IPS DF 6.9 (cell line): ENCODE measurements at regions not wholly inside any gene's neighbourhood (a gene's known extent, or its start where the extent isn't known, plus 50 kb on each side); places are given as distances from the start of the nearest gene placed in this dataset.

Experiments used
- DNase-seq: peaks from one replicate; pipeline ENCODE4 v3.0.0-alpha.2; 2013; ENCODE audit warnings: low read depth, low spot score
- H3K27ac ChIP-seq: one replicate; pipeline ENCODE4 v1.5.1; 2013; ENCODE audit warnings: low read length, control low read depth
- H3K27me3 ChIP-seq: 2 replicates; pipeline ENCODE4 v1.6.1; 2013; ENCODE audit warnings: mild to moderate bottlenecking, low read length; ENCODE audit not compliant: control insufficient read depth, insufficient read depth
- H3K36me3 ChIP-seq: 2 replicates; pipeline ENCODE4 v1.6.1; 2013; ENCODE audit warnings: low read length; ENCODE audit not compliant: control insufficient read depth, insufficient read depth
- H3K4me1 ChIP-seq: 2 replicates; pipeline ENCODE4 v1.6.1; 2013; ENCODE audit warnings: low read length; ENCODE audit not compliant: control insufficient read depth, insufficient read depth
- H3K4me3 ChIP-seq: 2 replicates; pipeline ENCODE4 v1.5.1; 2013; ENCODE audit warnings: mild to moderate bottlenecking, low read length
- H3K9me3 ChIP-seq: 2 replicates; pipeline ENCODE4 v1.6.1; 2013; ENCODE audit warnings: low read length, inconsistent platforms; ENCODE audit not compliant: control insufficient read depth, insufficient read depth
- WGBS: extraction: QIAGEN DNeasy Blood & Tissue Kit; methylation state at CpG from one replicate; pipeline ENCODE4 v1.1.7; 2013; ENCODE audit warnings: mixed read lengths, missing lambda C conversion rate; ENCODE audit not compliant: insufficient read length, insufficient coverage; 5-methylcytosine and 5-hydroxymethylcytosine counted together

DNA sequence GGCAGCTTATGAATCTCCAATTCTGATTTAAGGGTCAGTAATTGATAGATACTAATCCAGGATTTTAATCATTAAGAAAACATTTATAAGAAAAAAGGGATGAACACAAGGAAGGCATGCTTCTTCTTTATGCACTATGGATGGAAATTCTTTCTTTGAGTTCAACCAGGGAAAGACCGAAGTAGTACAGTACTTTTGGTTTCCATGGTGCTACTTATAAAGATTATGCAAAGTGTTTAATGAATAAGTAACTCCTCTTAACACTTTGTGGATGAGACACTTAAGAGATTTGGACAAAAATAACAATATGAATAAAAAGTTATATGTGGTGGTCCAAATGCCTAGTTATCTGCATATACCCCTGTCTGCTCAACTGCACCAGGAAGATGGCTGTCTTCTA, 666.5 kb upstream of the FANCL start:
- DNase-seq = no peak
- Histone ChIP-seq H3K4me1 (no peaks in the 10 kb centered on the region), H3K27me3 (no peaks in the 10 kb centered on the region), H3K9me3 (no peaks in the 10 kb centered on the region), H3K27ac (no peak overlapping the region), H3K4me3 (no peak overlapping the region), H3K36me3 (no peaks in the 10 kb centered on the region)
- no CpG with 5 or more reads among the region's 1 CpG for WGBS

DNA sequence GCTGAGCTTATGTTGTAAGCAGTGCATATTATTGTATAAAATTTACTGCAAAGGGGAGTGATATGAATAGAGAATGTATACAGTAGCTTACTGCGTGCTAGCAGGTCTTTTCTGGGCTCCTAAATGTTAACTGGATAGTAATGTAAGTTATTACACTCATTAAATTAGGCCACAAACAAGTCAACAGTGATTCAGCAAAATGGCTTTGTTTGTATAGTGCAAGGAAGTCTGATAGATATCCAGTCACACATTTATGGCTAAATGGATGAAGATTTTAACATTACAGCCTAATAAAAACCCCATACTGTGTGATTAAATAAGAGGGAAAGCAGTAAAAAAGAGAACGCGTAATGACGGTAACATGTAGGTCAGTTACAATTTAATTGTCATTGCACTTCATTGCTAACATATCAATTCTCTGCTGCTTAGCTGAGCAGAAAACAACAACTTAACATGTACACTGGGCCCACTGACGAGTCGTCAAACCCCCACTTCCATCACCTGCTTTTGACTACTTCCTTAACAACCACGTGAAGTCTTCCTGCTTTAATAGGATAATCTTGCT, 665.0 kb upstream of the FANCL start:
- no peak for DNase-seq
- Histone ChIP-seq H3K4me1 (no peaks in the 10 kb centered on the region), H3K27ac (no peak overlapping the region), H3K27me3 (no peaks in the 10 kb centered on the region), H3K4me3 (no peak overlapping the region), H3K36me3 (no peaks in the 10 kb centered on the region), H3K9me3 (no peaks in the 10 kb centered on the region)
- WGBS = no CpG with 5 or more reads among the region's 7 CpGs

DNA sequence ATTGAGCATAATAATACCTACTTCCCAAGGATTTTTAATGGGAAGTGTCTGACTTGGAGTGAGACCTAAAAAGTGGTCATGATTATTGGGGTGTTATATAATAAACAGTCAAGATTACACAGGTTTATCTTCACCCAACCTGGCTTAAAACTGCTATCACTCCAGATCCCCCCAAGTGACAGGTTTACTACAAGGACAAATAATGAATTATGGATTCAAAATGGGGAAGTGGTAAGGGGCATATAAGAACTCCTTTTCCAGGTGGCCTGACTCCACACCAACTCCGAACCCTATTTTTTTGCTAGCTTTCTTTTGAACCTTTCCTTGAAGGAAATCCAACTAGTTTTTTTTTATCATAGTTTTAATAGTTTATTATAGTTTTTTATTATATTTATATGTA, 663.0 kb upstream of the FANCL start:
- Histone ChIP-seq H3K27me3 (no peaks in the 10 kb centered on the region), H3K36me3 (no peaks in the 10 kb centered on the region), H3K4me1 (no peaks in the 10 kb centered on the region), H3K4me3 (no peak overlapping the region), H3K9me3 (no peaks in the 10 kb centered on the region), H3K27ac (no peak overlapping the region)
- DNase-seq = no peak
- no CpG with 5 or more reads among the region's 1 CpG for WGBS

DNA sequence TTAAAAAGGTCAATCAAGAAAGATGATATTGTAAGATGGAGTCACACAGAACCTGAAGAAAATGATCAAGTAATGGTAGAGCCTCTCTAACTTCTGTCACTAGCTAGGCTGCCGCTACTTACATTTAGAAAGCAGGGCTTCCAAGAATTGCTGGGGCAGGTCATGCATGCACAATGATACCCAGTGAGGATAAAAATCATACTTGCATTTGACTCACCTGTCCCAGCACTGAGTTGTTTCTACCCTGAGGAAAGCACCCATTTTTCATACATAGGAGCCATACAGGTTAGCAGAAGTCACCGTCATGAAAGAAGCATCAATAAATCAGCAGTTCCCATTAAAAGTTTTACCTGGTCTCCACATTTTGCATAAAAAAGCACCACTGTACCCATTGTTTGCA, 662.3 kb upstream of the FANCL start:
- DNase-seq = no peak
- H3K27me3 ChIP-seq = no peaks in the 10 kb centered on the region
- H3K9me3 ChIP-seq = no peaks in the 10 kb centered on the region
- H3K4me3 ChIP-seq = no peak overlapping the region
- no peak overlapping the region for H3K27ac ChIP-seq
- H3K4me1 ChIP-seq = no peaks in the 10 kb centered on the region
- no peaks in the 10 kb centered on the region for H3K36me3 ChIP-seq
- WGBS = no CpG with 5 or more reads among the region's 2 CpGs

DNA sequence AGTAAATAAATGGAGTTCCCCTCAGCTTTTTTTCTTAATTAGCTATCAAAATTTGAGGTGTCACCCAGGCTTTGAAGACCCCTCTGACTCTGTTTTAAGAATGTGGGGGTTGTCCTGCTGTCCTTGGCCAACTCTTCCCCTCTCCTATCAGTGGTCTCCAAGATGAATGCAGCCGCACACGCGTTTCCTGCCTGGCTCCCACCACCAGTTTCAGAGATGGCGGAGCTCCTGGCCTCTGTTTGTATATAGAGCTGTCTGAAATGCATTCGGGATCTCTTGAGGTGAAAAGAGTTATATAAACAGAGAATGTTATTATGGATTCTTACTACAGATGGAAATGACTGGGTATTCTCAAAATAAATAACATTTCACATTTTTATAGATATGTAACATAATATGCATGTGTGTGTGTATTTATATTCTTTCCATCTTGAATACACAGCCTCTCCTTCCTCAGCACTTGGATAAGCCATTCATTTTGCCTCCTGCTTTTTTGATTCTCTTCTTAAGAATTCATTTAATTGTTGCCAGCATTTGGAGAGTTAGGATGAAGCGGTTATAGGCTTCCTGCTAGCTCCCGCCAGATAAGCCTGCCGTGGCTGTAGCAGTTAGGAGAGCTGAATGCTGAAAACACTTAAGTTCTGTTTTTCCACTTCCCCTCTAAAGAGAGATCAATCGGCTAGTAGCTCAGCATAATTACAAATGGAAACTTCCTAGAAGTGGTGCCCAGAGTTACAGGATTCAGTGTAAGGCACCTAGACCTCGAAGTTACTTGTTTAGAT, 659.3 kb upstream of the FANCL start:
- WGBS = no CpG with 5 or more reads among the region's 10 CpGs
- no peaks in the 10 kb centered on the region for H3K9me3 ChIP-seq
- no peak for DNase-seq
- H3K27ac ChIP-seq = no peak overlapping the region
- H3K4me3 ChIP-seq = no peak overlapping the region
- no peaks in the 10 kb centered on the region for H3K36me3 ChIP-seq
- H3K4me1 ChIP-seq = no peaks in the 10 kb centered on the region
- no peaks in the 10 kb centered on the region for H3K27me3 ChIP-seq

DNA sequence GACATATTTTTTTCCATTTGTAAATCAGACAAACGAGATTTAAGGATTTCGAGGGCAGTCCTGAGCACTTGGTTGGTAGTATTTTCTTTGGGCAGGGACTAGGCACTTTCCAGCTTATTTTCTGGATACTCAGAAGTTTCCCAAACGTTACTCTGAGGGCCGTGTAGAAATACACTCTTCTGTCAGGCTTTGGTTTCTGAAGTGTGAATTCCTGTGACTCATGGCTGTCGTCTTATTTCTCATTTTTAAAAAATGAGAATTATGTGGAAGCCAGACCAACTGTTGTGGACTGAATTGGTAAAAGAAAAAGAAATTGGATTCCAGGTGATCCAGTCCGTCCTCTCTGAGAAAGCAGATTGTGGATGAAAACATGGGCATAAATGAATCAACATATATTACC, 658.6 kb upstream of the FANCL start:
- no peak for DNase-seq
- Histone ChIP-seq H3K4me1 (no peaks in the 10 kb centered on the region), H3K27me3 (no peaks in the 10 kb centered on the region), H3K27ac (no peak overlapping the region), H3K9me3 (no peaks in the 10 kb centered on the region), H3K4me3 (no peak overlapping the region), H3K36me3 (no peaks in the 10 kb centered on the region)
- WGBS = no CpG with 5 or more reads among the region's 6 CpGs

DNA sequence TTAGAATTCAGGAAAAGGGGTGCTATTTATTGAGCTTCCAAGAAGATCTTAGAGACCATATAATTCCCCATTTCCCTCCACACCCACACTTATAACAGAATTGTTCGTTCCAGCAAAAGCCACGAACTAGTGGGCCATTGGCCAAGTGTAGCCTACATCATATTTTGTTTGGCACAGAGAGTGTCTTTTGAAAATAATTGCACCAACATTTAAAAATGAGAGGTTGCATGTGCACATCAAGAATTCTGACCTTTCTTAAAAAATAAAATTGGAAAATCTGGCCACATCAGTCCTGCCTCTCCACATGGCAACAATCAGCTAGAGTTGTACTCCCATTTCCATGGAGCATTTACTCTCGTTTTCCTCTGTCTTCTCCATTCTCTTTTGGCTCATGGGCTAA, 655.5 kb upstream of the FANCL start:
- H3K27me3 ChIP-seq = no peaks in the 10 kb centered on the region
- DNase-seq = no peak

DNA sequence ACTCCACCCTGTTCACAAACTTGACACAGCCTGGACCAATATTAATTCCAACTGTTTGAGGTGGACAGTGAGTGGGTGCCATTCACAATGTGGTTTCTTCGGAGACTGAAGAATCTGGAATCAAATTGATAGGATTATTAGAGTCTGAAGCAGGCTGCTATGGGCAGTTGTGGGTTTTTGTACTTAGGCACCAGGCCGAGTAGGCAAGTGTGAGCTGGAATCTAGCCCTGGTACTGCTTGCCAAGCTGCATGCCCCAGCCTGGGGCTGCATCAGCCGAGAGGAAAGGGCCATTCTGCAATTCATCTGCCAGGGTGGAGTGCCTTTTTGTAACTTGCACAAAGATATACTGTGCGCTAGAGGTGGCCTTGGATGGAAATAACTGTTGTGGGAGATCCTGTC, 654.7 kb upstream of the FANCL start:
- WGBS = no CpG with 5 or more reads among the region's 4 CpGs

More for the DNA sequence above, 655.5 kb upstream of the FANCL start:
- H3K9me3 ChIP-seq = no peaks in the 10 kb centered on the region
- H3K4me3 ChIP-seq = no peak overlapping the region
- WGBS = no CpG with 5 or more reads among the region's 3 CpGs
- no peaks in the 10 kb centered on the region for H3K36me3 ChIP-seq
- H3K27ac ChIP-seq = no peak overlapping the region
- no peaks in the 10 kb centered on the region for H3K4me1 ChIP-seq

DNA sequence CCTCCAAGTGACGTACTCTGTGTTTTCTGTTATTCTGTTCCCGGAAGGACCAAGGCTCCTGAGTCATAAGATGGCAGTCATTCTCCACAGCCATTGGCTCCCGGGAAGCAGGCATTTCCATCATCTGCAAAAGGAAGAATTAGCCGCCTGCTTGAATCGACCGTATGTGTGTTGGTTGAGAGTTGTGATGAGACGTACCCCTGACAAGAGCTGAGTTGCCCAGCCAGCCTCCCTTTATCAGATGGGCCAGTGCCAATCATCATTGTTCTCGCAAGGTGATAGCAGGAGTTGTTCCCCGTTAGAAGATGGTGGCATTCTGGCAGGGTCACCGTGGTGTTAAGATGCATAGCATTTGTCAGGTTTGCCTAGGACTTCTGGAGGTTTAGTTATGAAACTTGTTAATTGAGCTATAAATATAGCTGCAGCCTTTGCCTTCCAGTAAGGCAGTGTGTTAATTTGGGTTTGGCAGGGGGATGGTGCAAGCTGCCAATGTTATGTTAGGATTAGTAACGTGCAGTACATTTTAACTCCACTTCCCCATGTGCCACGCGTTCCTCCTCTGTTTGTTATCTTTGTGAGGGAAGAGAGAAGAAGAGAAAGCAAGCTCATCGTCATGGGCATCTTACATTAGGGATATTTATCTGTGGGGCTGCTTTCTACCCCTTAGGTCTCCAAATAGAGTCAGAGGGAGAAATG, 652.7 kb upstream of the FANCL start:
- no peak overlapping the region for H3K4me3 ChIP-seq
- no peaks in the 10 kb centered on the region for H3K36me3 ChIP-seq
- no peak for DNase-seq
- no CpG with 5 or more reads among the region's 14 CpGs for WGBS
- H3K4me1 ChIP-seq = no peaks in the 10 kb centered on the region
- H3K9me3 ChIP-seq = no peaks in the 10 kb centered on the region
- H3K27ac ChIP-seq = no peak overlapping the region
- H3K27me3 ChIP-seq = no peaks in the 10 kb centered on the region

More for the DNA sequence above, 654.7 kb upstream of the FANCL start:
- Histone ChIP-seq H3K27ac (no peak overlapping the region), H3K36me3 (no peaks in the 10 kb centered on the region), H3K4me3 (no peak overlapping the region), H3K4me1 (no peaks in the 10 kb centered on the region), H3K27me3 (no peaks in the 10 kb centered on the region), H3K9me3 (no peaks in the 10 kb centered on the region)
- DNase-seq = no peak

DNA sequence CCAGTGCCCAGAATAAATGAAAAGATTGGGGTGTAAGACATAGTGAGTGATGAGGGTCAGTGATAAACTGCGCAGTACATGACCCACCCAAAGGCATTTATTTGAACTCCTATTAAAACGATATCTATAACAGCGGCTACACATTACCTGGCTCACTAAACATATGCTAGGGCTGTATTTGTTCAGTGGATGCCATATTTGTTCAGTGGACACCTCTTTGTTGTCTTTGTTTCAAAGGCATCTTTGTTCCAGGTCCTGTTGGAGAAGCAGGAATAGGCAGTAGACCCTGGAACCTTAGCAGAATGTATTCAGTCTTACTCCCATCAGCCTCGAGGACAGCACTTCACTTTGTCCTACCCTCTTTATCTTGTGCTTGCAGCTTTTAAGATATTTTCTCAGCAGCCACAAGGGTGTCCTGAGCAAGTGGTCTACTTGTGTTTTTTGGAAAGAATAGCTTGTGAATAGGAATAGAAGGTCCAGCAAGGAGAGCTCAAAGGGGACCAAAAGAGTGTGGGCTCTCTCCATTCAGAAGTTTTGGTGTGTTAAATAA, 650.8 kb upstream of the FANCL start:
- Histone ChIP-seq H3K27ac (no peak overlapping the region), H3K4me1 (no peaks in the 10 kb centered on the region), H3K27me3 (no peaks in the 10 kb centered on the region), H3K36me3 (no peaks in the 10 kb centered on the region), H3K9me3 (no peaks in the 10 kb centered on the region), H3K4me3 (no peak overlapping the region)
- WGBS = no CpG with 5 or more reads among the region's 4 CpGs
- no peak for DNase-seq
